HEK293 (cell line): ENCODE measurements at regions not wholly inside any gene's neighbourhood (a gene's known extent, or its start where the extent isn't known, plus 50 kb on each side); places are given as distances from the start of the nearest gene placed in this dataset.

Source experiments
- CTCF ChIA-PET: fragments of 350-600 bp; formaldehyde crosslinking; extraction: SDS; loops from one replicate; lab custom pipeline; 2021; ENCODE audit warnings: antibody characterized with exemption; lab: Yijun Ruan, JAX
- POLR2A ChIA-PET: fragments of 300-600 bp; formaldehyde crosslinking; extraction: SDS; loops from one replicate; lab custom pipeline; 2020; ENCODE audit warnings: antibody characterized with exemption, inconsistent platforms; lab: Yijun Ruan, JAX
- H3K27ac ChIP-seq: fragments of 200-500 bp; sonication (Bioruptor generic); 2 replicates; pipeline ENCODE4 v1.5.1; 2014; ENCODE audit warnings: low read depth, low read length, control low read depth, inconsistent platforms; ENCODE audit errors: extremely low read depth
- H3K36me3 ChIP-seq, 2 experiments: fragments of 200-500 bp in 1 of 2; sonication (Bioruptor generic) in 1 of 2; 1 replicate in 1 of 2; 2 replicates in 1 of 2; pipeline ENCODE4 v1.5.1; 2014 to 2017; ENCODE audit warnings: inconsistent platforms in 2 of 2, low read length in 2 of 2; ENCODE audit not compliant: control insufficient read depth in 2 of 2, insufficient read depth in 1 of 2
- H3K4me1 ChIP-seq: fragments of 200-500 bp; sonication (Bioruptor generic); 2 replicates; pipeline ENCODE4 v1.5.1; 2014; ENCODE audit warnings: mild to moderate bottlenecking, low read length, inconsistent platforms; ENCODE audit not compliant: control insufficient read depth, insufficient read depth
- H3K4me3 ChIP-seq: 2 replicates; pipeline ENCODE4 v1.5.1; 2011; ENCODE audit warnings: low read depth, mild to moderate bottlenecking, control low read depth, low read length, moderate library complexity
- H3K9me3 ChIP-seq: fragments of 200-500 bp; sonication (Bioruptor generic); 2 replicates; pipeline ENCODE4 v1.5.1; 2014; ENCODE audit warnings: low read depth, low read length, inconsistent platforms; ENCODE audit not compliant: control insufficient read depth, insufficient read depth
- HOXC10 ChIP-seq: sonication (generic); formaldehyde crosslinking; IDR thresholded peaks from 2 replicates; pipeline ENCODE4 v1.8.1; 2023; ENCODE audit warnings: mild to moderate bottlenecking, missing genetic modification reagents
- HOXD13 ChIP-seq: sonication (generic); formaldehyde crosslinking; IDR thresholded peaks from 2 replicates; pipeline ENCODE4 v1.8.0; 2022; ENCODE audit warnings: missing genetic modification reagents, borderline replicate concordance
- REPIN1 ChIP-seq: fragments of 450-650 bp; formaldehyde crosslinking; IDR thresholded peaks from 2 replicates; pipeline ENCODE4 v1.5.1; 2017; ENCODE audit warnings: missing biosample characterization, missing genetic modification characterization, low read depth
- YY2 ChIP-seq: fragments of 450-650 bp; formaldehyde crosslinking; IDR thresholded peaks from 2 replicates; pipeline ENCODE4 v1.5.1; 2016; ENCODE audit warnings: missing biosample characterization, missing genetic modification characterization
- ZBTB17 ChIP-seq: fragments of 450-650 bp; formaldehyde crosslinking; IDR thresholded peaks from 2 replicates; pipeline ENCODE4 v1.5.1; 2016; ENCODE audit warnings: missing biosample characterization, missing genetic modification characterization
- ZBTB48 ChIP-seq: fragments of 450-650 bp; formaldehyde crosslinking; IDR thresholded peaks from 2 replicates; pipeline ENCODE4 v1.5.1; 2016; ENCODE audit warnings: missing biosample characterization, missing genetic modification characterization
- ZFP3 ChIP-seq: fragments of 450-650 bp; formaldehyde crosslinking; IDR thresholded peaks from 2 replicates; pipeline ENCODE4 v1.5.1; 2016; ENCODE audit warnings: low read depth, missing biosample characterization, missing genetic modification characterization
- ZNF121 ChIP-seq: fragments of 450-650 bp; formaldehyde crosslinking; IDR thresholded peaks from 2 replicates; pipeline ENCODE4 v1.5.1; 2016; ENCODE audit warnings: missing biosample characterization, missing genetic modification characterization
- ZNF132 ChIP-seq: fragments of 450-650 bp; formaldehyde crosslinking; IDR thresholded peaks from 2 replicates; pipeline ENCODE4 v1.5.1; 2017; ENCODE audit warnings: missing biosample characterization, missing genetic modification characterization, borderline replicate concordance
- ZNF146 ChIP-seq: fragments of 450-650 bp; formaldehyde crosslinking; IDR thresholded peaks from 2 replicates; pipeline ENCODE4 v1.5.1; 2016; ENCODE audit warnings: missing biosample characterization, missing genetic modification characterization
- ZNF211 ChIP-seq: fragments of 450-650 bp; formaldehyde crosslinking; IDR thresholded peaks from 2 replicates; pipeline ENCODE4 v1.5.1; 2016; ENCODE audit warnings: low read depth, missing biosample characterization, missing genetic modification characterization
- ZNF223 ChIP-seq: fragments of 450-650 bp; formaldehyde crosslinking; IDR thresholded peaks from 2 replicates; pipeline ENCODE4 v1.5.1; 2016; ENCODE audit warnings: missing biosample characterization, missing genetic modification characterization
- ZNF37A ChIP-seq: fragments of 450-650 bp; IDR thresholded peaks from 2 replicates; pipeline ENCODE4 v1.5.1; 2018; ENCODE audit warnings: missing biosample characterization, missing genetic modification characterization
- ZNF555 ChIP-seq: fragments of 450-650 bp; formaldehyde crosslinking; conservative IDR thresholded peaks from 2 replicates; pipeline ENCODE4 v1.5.1; 2017; ENCODE audit warnings: missing biosample characterization, mild to moderate bottlenecking, missing genetic modification characterization, inconsistent platforms
- ZNF670 ChIP-seq: fragments of 450-650 bp; formaldehyde crosslinking; IDR thresholded peaks from 2 replicates; pipeline ENCODE4 v1.5.1; 2016; ENCODE audit warnings: missing biosample characterization, missing genetic modification characterization, low read depth
- ZNF701 ChIP-seq: fragments of 450-650 bp; formaldehyde crosslinking; IDR thresholded peaks from 2 replicates; pipeline ENCODE4 v1.5.1; 2016; ENCODE audit warnings: missing biosample characterization, missing genetic modification characterization
- TF ChIP-seq, protein P1 (sequence below): fragments of 450-650 bp; IDR thresholded peaks from 2 replicates; pipeline ENCODE4 v1.5.1; 2018; ENCODE audit warnings: missing biosample characterization, missing genetic modification characterization
- TF ChIP-seq, protein P2 (sequence below): fragments of 450-650 bp; formaldehyde crosslinking; IDR thresholded peaks from 2 replicates; pipeline ENCODE4 v1.5.1; 2016; ENCODE audit warnings: missing biosample characterization, missing genetic modification characterization, borderline replicate concordance
- TF ChIP-seq, protein P3 (sequence below): fragments of 450-650 bp; formaldehyde crosslinking; optimal IDR thresholded peaks from 2 replicates; pipeline ENCODE3; 2016; ENCODE audit warnings: missing biosample characterization, mild to moderate bottlenecking, missing genetic modification characterization
- TF ChIP-seq, protein P4 (sequence below): fragments of 450-650 bp; formaldehyde crosslinking; IDR thresholded peaks from 2 replicates; pipeline ENCODE4 v1.5.1; 2016; ENCODE audit warnings: missing biosample characterization, missing genetic modification characterization, borderline replicate concordance
- TF ChIP-seq, protein P5 (sequence below): fragments of 450-650 bp; formaldehyde crosslinking; conservative IDR thresholded peaks from 2 replicates; pipeline ENCODE4 v1.5.1; 2016; ENCODE audit warnings: low read depth, missing biosample characterization, missing genetic modification characterization

DNA sequence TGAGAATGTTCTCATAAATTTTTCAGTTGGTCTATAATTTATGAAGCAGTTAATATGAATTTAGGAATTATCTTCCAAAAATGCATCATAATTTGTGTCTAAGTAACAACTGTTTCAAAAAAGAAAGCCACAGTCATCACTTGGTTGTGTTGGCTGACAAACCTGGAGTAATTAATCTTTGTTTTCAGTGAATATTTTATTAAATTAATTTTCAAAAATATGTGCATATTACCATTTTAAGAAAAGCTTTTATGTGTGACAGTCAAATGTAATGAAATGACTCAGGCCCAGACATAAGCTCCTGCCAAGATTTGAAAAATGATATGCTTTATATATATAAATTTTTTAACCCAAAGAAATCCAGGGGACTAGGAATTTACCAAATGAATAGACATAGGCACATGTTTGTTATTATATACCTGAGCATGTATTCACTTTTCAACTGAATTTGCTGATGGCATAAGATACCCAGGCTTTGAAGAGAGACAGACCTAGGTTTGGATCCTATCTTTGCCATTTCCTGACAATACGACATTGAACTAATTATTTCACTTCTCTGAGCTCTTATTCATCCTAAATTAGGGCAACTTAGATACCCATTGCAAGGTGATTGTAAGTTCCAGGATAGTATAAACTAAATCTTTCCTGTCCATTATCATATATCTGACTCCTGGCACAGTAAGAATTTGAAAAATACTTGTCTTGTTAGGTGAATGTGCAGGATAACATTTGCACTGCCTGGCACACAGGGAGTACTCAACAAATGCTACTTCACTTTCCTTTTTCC, 729.5 kb upstream of the ADGRL2 start (continued):
- TF ChIP-seq HOXD13 (CRISPR knock-in tag): no peak
- TF ChIP-seq ZNF670 (tag by site-specific recombination): no peak
- TF ChIP-seq, protein P1, sequence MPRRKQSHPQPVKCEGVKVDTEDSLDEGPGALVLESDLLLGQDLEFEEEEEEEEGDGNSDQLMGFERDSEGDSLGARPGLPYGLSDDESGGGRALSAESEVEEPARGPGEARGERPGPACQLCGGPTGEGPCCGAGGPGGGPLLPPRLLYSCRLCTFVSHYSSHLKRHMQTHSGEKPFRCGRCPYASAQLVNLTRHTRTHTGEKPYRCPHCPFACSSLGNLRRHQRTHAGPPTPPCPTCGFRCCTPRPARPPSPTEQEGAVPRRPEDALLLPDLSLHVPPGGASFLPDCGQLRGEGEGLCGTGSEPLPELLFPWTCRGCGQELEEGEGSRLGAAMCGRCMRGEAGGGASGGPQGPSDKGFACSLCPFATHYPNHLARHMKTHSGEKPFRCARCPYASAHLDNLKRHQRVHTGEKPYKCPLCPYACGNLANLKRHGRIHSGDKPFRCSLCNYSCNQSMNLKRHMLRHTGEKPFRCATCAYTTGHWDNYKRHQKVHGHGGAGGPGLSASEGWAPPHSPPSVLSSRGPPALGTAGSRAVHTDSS (tag by site-specific recombination): no peak
- TF ChIP-seq, protein P2, sequence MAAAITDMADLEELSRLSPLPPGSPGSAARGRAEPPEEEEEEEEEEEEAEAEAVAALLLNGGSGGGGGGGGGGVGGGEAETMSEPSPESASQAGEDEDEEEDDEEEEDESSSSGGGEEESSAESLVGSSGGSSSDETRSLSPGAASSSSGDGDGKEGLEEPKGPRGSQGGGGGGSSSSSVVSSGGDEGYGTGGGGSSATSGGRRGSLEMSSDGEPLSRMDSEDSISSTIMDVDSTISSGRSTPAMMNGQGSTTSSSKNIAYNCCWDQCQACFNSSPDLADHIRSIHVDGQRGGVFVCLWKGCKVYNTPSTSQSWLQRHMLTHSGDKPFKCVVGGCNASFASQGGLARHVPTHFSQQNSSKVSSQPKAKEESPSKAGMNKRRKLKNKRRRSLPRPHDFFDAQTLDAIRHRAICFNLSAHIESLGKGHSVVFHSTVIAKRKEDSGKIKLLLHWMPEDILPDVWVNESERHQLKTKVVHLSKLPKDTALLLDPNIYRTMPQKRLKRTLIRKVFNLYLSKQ (tag by site-specific recombination): no peak
- no peak for TF ChIP-seq ZFP3 (tag by site-specific recombination)
- no peak for TF ChIP-seq ZNF121
- TF ChIP-seq ZNF132 (tag by site-specific recombination): no peak
- TF ChIP-seq ZBTB17: no peak
- TF ChIP-seq ZNF555: no peak

DNA sequence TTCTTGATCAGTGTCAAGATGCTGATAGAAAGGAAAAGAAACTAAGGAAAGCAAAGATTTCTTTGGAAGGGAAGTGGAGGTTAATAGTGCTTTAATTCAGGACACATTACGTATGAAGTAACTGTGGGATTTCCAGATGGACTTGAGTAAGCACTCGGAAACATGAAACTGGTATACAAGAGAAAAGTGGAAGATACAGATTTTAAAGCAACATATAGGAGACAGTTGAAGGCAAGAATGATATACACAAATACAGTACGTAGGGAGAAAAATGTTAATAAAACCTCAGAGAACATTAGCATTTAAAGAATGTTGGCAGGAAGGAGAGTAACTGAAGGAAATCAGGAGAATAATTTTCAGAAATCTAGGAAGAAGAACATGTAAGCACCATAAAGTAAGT, 730.9 kb upstream of the ADGRL2 start:
- ChIA-PET CTCF (no interaction called here), POLR2A (no interaction called here)
- H3K36me3 ChIP-seq: no peaks in the 10 kb centered on the region
- H3K27ac ChIP-seq: no peak overlapping the region
- no peaks in the 10 kb centered on the region for H3K4me1 ChIP-seq
- H3K4me3 ChIP-seq: no peak overlapping the region
- no peaks in the 10 kb centered on the region for H3K9me3 ChIP-seq
- TF ChIP-seq, protein P3, sequence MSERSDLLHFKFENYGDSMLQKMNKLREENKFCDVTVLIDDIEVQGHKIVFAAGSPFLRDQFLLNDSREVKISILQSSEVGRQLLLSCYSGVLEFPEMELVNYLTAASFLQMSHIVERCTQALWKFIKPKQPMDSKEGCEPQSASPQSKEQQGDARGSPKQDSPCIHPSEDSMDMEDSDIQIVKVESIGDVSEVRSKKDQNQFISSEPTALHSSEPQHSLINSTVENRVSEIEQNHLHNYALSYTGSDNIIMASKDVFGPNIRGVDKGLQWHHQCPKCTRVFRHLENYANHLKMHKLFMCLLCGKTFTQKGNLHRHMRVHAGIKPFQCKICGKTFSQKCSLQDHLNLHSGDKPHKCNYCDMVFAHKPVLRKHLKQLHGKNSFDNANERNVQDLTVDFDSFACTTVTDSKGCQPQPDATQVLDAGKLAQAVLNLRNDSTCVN: no peak
- TF ChIP-seq ZNF211 (tag by site-specific recombination) (no peak), ZBTB17 (no peak), ZBTB48 (tag by site-specific recombination) (no peak), ZNF223 (tag by site-specific recombination) (no peak), REPIN1 (tag by site-specific recombination) (no peak), YY2 (tag by site-specific recombination) (no peak), ZNF132 (tag by site-specific recombination) (no peak), ZNF37A (no peak), ZNF701 (no peak), HOXC10 (no peak), ZNF146 (no peak)
- TF ChIP-seq, protein P4, sequence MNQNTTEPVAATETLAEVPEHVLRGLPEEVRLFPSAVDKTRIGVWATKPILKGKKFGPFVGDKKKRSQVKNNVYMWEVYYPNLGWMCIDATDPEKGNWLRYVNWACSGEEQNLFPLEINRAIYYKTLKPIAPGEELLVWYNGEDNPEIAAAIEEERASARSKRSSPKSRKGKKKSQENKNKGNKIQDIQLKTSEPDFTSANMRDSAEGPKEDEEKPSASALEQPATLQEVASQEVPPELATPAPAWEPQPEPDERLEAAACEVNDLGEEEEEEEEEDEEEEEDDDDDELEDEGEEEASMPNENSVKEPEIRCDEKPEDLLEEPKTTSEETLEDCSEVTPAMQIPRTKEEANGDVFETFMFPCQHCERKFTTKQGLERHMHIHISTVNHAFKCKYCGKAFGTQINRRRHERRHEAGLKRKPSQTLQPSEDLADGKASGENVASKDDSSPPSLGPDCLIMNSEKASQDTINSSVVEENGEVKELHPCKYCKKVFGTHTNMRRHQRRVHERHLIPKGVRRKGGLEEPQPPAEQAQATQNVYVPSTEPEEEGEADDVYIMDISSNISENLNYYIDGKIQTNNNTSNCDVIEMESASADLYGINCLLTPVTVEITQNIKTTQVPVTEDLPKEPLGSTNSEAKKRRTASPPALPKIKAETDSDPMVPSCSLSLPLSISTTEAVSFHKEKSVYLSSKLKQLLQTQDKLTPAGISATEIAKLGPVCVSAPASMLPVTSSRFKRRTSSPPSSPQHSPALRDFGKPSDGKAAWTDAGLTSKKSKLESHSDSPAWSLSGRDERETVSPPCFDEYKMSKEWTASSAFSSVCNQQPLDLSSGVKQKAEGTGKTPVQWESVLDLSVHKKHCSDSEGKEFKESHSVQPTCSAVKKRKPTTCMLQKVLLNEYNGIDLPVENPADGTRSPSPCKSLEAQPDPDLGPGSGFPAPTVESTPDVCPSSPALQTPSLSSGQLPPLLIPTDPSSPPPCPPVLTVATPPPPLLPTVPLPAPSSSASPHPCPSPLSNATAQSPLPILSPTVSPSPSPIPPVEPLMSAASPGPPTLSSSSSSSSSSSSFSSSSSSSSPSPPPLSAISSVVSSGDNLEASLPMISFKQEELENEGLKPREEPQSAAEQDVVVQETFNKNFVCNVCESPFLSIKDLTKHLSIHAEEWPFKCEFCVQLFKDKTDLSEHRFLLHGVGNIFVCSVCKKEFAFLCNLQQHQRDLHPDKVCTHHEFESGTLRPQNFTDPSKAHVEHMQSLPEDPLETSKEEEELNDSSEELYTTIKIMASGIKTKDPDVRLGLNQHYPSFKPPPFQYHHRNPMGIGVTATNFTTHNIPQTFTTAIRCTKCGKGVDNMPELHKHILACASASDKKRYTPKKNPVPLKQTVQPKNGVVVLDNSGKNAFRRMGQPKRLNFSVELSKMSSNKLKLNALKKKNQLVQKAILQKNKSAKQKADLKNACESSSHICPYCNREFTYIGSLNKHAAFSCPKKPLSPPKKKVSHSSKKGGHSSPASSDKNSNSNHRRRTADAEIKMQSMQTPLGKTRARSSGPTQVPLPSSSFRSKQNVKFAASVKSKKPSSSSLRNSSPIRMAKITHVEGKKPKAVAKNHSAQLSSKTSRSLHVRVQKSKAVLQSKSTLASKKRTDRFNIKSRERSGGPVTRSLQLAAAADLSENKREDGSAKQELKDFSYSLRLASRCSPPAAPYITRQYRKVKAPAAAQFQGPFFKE (tag by site-specific recombination): no peak
- TF ChIP-seq, protein P5, sequence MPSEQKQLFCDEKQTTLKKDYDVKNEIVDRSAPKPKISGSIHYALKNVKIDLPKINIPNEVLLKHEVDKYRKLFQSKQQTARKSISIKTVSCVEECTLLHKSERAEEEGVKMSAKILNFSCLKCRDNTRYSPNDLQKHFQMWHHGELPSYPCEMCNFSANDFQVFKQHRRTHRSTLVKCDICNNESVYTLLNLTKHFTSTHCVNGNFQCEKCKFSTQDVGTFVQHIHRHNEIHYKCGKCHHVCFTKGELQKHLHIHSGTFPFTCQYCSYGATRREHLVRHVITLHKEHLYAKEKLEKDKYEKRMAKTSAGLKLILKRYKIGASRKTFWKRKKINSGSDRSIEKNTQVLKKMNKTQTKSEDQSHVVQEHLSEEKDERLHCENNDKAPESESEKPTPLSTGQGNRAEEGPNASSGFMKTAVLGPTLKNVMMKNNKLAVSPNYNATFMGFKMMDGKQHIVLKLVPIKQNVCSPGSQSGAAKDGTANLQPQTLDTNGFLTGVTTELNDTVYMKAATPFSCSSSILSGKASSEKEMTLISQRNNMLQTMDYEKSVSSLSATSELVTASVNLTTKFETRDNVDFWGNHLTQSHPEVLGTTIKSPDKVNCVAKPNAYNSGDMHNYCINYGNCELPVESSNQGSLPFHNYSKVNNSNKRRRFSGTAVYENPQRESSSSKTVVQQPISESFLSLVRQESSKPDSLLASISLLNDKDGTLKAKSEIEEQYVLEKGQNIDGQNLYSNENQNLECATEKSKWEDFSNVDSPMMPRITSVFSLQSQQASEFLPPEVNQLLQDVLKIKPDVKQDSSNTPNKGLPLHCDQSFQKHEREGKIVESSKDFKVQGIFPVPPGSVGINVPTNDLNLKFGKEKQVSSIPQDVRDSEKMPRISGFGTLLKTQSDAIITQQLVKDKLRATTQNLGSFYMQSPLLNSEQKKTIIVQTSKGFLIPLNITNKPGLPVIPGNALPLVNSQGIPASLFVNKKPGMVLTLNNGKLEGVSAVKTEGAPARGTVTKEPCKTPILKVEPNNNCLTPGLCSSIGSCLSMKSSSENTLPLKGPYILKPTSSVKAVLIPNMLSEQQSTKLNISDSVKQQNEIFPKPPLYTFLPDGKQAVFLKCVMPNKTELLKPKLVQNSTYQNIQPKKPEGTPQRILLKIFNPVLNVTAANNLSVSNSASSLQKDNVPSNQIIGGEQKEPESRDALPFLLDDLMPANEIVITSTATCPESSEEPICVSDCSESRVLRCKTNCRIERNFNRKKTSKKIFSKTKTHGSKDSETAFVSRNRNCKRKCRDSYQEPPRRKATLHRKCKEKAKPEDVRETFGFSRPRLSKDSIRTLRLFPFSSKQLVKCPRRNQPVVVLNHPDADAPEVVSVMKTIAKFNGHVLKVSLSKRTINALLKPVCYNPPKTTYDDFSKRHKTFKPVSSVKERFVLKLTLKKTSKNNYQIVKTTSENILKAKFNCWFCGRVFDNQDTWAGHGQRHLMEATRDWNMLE (tag by site-specific recombination): no peak
